HL-60 (cell line): ENCODE measurements at regions not wholly inside any gene's neighbourhood (a gene's known extent, or its start where the extent isn't known, plus 50 kb on each side); places are given as distances from the start of the nearest gene placed in this dataset.

Experiments
- DNase-seq, 2 experiments: peaks; one replicate each; pipeline ENCODE4 v3.0.0-alpha.2; 2010 to 2020; ENCODE audit warnings: low read depth in 1 of 2, low spot score in 1 of 2
- H3K27ac ChIP-seq: fragments of 250-450 bp; sonication (Bioruptor Pico); replicated peaks from 2 replicates; pipeline ENCODE4 v1.5.1; 2020; ENCODE audit warnings: mild to moderate bottlenecking, moderate library complexity
- H3K27me3 ChIP-seq: fragments of 250-450 bp; sonication (Bioruptor Pico); 2 replicates; pipeline ENCODE4 v1.5.1; 2021; ENCODE audit warnings: mild to moderate bottlenecking, moderate library complexity; ENCODE audit not compliant: insufficient read depth, poor library complexity, severe bottlenecking
- H3K4me3 ChIP-seq: replicated peaks from 2 replicates; pipeline ENCODE4 v1.5.1; 2011; ENCODE audit warnings: mild to moderate bottlenecking, control low read depth, low read length; ENCODE audit not compliant: insufficient read depth
- GABPA ChIP-seq: IDR thresholded peaks from 2 replicates; pipeline ENCODE4 v1.6.1; 2012; ENCODE audit warnings: low read depth
- POLR2AphosphoS5 ChIP-seq: IDR thresholded peaks from 2 replicates; pipeline ENCODE4 v1.6.1; 2012; ENCODE audit warnings: low read depth
- SPI1 ChIP-seq: IDR thresholded peaks from 2 replicates; pipeline ENCODE4 v1.6.1; 2012; ENCODE audit warnings: low read depth, mild to moderate bottlenecking, borderline replicate concordance
- TF ChIP-seq, protein P1 (sequence below): IDR thresholded peaks from one replicate; pipeline ENCODE4 v1.5.1; 2011; ENCODE audit warnings: low read length, control low read depth, inconsistent platforms; ENCODE audit not compliant: insufficient read depth
- TF ChIP-seq, protein P2 (sequence below): IDR thresholded peaks from 2 replicates; pipeline ENCODE4 v1.6.1; 2012; ENCODE audit warnings: low read depth; ENCODE audit not compliant: insufficient replicate concordance

- no peak for DNase-seq
- Histone ChIP-seq H3K27ac (no peak overlapping the region), H3K27me3 (no peaks in the 10 kb centered on the region), H3K4me3 (no peak overlapping the region)
- TF ChIP-seq POLR2AphosphoS5 (no peak), SPI1 (no peak), GABPA (no peak)
- TF ChIP-seq, protein P1, sequence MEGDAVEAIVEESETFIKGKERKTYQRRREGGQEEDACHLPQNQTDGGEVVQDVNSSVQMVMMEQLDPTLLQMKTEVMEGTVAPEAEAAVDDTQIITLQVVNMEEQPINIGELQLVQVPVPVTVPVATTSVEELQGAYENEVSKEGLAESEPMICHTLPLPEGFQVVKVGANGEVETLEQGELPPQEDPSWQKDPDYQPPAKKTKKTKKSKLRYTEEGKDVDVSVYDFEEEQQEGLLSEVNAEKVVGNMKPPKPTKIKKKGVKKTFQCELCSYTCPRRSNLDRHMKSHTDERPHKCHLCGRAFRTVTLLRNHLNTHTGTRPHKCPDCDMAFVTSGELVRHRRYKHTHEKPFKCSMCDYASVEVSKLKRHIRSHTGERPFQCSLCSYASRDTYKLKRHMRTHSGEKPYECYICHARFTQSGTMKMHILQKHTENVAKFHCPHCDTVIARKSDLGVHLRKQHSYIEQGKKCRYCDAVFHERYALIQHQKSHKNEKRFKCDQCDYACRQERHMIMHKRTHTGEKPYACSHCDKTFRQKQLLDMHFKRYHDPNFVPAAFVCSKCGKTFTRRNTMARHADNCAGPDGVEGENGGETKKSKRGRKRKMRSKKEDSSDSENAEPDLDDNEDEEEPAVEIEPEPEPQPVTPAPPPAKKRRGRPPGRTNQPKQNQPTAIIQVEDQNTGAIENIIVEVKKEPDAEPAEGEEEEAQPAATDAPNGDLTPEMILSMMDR: no peak
- TF ChIP-seq, protein P2, sequence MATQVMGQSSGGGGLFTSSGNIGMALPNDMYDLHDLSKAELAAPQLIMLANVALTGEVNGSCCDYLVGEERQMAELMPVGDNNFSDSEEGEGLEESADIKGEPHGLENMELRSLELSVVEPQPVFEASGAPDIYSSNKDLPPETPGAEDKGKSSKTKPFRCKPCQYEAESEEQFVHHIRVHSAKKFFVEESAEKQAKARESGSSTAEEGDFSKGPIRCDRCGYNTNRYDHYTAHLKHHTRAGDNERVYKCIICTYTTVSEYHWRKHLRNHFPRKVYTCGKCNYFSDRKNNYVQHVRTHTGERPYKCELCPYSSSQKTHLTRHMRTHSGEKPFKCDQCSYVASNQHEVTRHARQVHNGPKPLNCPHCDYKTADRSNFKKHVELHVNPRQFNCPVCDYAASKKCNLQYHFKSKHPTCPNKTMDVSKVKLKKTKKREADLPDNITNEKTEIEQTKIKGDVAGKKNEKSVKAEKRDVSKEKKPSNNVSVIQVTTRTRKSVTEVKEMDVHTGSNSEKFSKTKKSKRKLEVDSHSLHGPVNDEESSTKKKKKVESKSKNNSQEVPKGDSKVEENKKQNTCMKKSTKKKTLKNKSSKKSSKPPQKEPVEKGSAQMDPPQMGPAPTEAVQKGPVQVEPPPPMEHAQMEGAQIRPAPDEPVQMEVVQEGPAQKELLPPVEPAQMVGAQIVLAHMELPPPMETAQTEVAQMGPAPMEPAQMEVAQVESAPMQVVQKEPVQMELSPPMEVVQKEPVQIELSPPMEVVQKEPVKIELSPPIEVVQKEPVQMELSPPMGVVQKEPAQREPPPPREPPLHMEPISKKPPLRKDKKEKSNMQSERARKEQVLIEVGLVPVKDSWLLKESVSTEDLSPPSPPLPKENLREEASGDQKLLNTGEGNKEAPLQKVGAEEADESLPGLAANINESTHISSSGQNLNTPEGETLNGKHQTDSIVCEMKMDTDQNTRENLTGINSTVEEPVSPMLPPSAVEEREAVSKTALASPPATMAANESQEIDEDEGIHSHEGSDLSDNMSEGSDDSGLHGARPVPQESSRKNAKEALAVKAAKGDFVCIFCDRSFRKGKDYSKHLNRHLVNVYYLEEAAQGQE: no peak
Measured at GRCh38 chr14:43198465-43198864, 1308.6 kb downstream of the FSCB start.

DNA sequence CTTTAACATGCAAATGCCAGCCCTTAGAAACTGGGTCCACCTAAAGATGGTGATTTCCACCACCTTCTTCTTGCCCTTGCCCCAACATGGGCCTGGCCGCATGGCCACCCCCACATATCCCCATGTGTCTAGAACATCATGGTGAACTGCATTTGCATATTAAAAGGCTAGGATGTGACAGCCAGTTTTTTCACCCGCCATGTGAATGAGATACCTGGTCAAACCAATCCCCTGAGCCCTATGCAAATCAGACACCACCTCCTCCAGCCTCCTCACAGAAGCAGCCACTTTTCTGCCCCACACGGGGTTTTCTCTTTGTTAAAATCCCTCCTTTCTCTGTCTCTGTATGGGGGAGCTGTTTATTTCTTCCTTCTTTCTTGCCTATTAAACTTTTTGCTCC, 1322.5 kb downstream of the FSCB start:
- TF ChIP-seq, protein P2: no peak
- TF ChIP-seq, protein P1: no peak
- TF ChIP-seq SPI1: no peak
- TF ChIP-seq POLR2AphosphoS5: no peak
- no peak for TF ChIP-seq GABPA
- no peaks in the 10 kb centered on the region for H3K27me3 ChIP-seq
- H3K27ac ChIP-seq: no peak overlapping the region
- DNase-seq: no peak
- no peak overlapping the region for H3K4me3 ChIP-seq

DNA sequence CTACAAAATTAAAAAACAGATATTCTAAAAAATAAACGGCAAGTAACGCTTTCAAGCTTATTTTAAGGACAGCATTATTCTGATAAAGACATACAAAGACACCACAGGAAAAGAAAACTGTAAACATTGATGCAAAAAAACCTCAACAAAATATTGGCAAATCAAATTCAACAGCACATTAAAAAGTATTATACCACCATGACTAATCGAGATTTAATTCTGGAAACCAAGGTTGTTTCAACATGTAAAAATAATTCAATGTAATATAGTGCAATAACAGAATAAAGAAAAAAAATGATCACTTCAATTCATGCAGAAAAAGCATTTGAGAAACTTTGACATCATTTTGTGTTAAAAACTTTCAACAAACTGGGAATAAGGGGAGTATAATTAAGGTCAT, 1323.2 kb downstream of the FSCB start:
- DNase-seq: no peak
- Histone ChIP-seq H3K27me3 (no peaks in the 10 kb centered on the region), H3K4me3 (no peak overlapping the region), H3K27ac (no peak overlapping the region)
- TF ChIP-seq SPI1: no peak
- TF ChIP-seq, protein P2: no peak
- no peak for TF ChIP-seq GABPA
- TF ChIP-seq, protein P1: no peak
- TF ChIP-seq POLR2AphosphoS5: no peak
